Liver (tissue), 8 donors: ENCODE measurements at regions not wholly inside any gene's neighbourhood (a gene's known extent, or its start where the extent isn't known, plus 50 kb on each side); places are given as distances from the start of the nearest gene placed in this dataset.

Experiments
- DNase-seq: peaks from one replicate; pipeline ENCODE4 v3.0.0-alpha.2; 2017; ENCODE audit warnings: low spot score
- H3K27ac ChIP-seq, 2 donors: one replicate each; pipeline ENCODE4 v1.7.0; 2013; ENCODE audit warnings: inconsistent platforms in 2 of 2, low read length in 2 of 2, control low read depth in 1 of 2, low read depth in 1 of 2, mild to moderate bottlenecking in 1 of 2
- H3K27me3 ChIP-seq, 4 donors: one replicate each; pipeline versions ENCODE4 v1.6.1 to v1.7.0; 2013; ENCODE audit warnings: low read length in 3 of 4, inconsistent platforms in 1 of 4, mild to moderate bottlenecking in 1 of 4, moderate library complexity in 1 of 4; ENCODE audit not compliant: control insufficient read depth in 4 of 4, insufficient read depth in 4 of 4
- H3K36me3 ChIP-seq, 4 donors: one replicate each; pipeline versions ENCODE4 v1.6.1 to v1.7.0; 2013; ENCODE audit warnings: low read length in 3 of 4, mild to moderate bottlenecking in 3 of 4, low read depth in 1 of 4, moderate library complexity in 1 of 4; ENCODE audit not compliant: control insufficient read depth in 4 of 4, insufficient read depth in 3 of 4
- H3K4me1 ChIP-seq, 4 donors: one replicate each; pipeline versions ENCODE4 v1.6.1 to v1.7.0; 2013; ENCODE audit warnings: low read length in 3 of 4, mild to moderate bottlenecking in 3 of 4, moderate library complexity in 1 of 4; ENCODE audit not compliant: control insufficient read depth in 4 of 4, insufficient read depth in 4 of 4
- H3K4me3 ChIP-seq, 3 donors: one replicate each; pipeline versions ENCODE4 v1.6.1 to v1.7.0; 2013; ENCODE audit warnings: low read length in 3 of 3, control low read depth in 1 of 3, low read depth in 1 of 3, mild to moderate bottlenecking in 1 of 3
- H3K9ac ChIP-seq, 2 donors: one replicate each; pipeline ENCODE4 v1.7.0; 2013; ENCODE audit warnings: low read length in 2 of 2, mild to moderate bottlenecking in 2 of 2, moderate library complexity in 2 of 2, control low read depth in 1 of 2, low read depth in 1 of 2
- H3K9me3 ChIP-seq, 4 donors: one replicate each; pipeline versions ENCODE4 v1.6.1 to v1.7.0; 2013; ENCODE audit warnings: low read length in 3 of 4; ENCODE audit not compliant: control insufficient read depth in 4 of 4
- EGR1 ChIP-seq, 2 donors: IDR thresholded peaks; 2 replicates each; pipeline ENCODE4 v1.6.1; 2016 to 2018; ENCODE audit warnings: antibody characterized with exemption in 2 of 2, low read depth in 2 of 2
- FOXA1 ChIP-seq: IDR thresholded peaks from 2 replicates; pipeline ENCODE4 v1.6.1; 2016; ENCODE audit warnings: antibody characterized with exemption
- GABPA ChIP-seq, 2 donors: IDR thresholded peaks in 1 of 2; conservative IDR thresholded peaks in 1 of 2; 2 replicates each; pipeline ENCODE4 v1.6.1; 2016; ENCODE audit warnings: antibody characterized with exemption in 2 of 2, mild to moderate bottlenecking in 1 of 2, moderate library complexity in 1 of 2
- HNF4A ChIP-seq, 2 donors: conservative IDR thresholded peaks; 2 replicates each; pipeline ENCODE4 v1.6.1; 2016; ENCODE audit warnings: antibody characterized with exemption in 2 of 2, mild to moderate bottlenecking in 2 of 2
- HNF4G ChIP-seq: IDR thresholded peaks from 2 replicates; pipeline ENCODE4 v1.6.1; 2016; ENCODE audit warnings: antibody characterized with exemption
- NR2F2 ChIP-seq: IDR thresholded peaks from 2 replicates; pipeline ENCODE4 v1.6.1; 2016; ENCODE audit warnings: antibody characterized with exemption
- RAD21 ChIP-seq, 2 donors: IDR thresholded peaks; 2 replicates each; pipeline ENCODE4 v1.6.1; 2016; ENCODE audit warnings: antibody characterized with exemption in 2 of 2, mild to moderate bottlenecking in 2 of 2
- RXRA ChIP-seq, 2 donors: IDR thresholded peaks; 2 replicates each; pipeline ENCODE4 v1.6.1; 2017 to 2018; ENCODE audit warnings: antibody characterized with exemption in 2 of 2, mild to moderate bottlenecking in 1 of 2
- SP1 ChIP-seq: IDR thresholded peaks from 2 replicates; pipeline ENCODE4 v1.6.1; 2018; ENCODE audit warnings: antibody characterized with exemption, mild to moderate bottlenecking
- TAF1 ChIP-seq: conservative IDR thresholded peaks from 2 replicates; pipeline ENCODE4 v1.6.1; 2016; ENCODE audit warnings: antibody characterized with exemption, mild to moderate bottlenecking
- YY1 ChIP-seq: IDR thresholded peaks from 2 replicates; pipeline ENCODE4 v1.6.1; 2016; ENCODE audit warnings: antibody characterized with exemption, mild to moderate bottlenecking
- WGBS: extraction: QIAGEN DNeasy Blood & Tissue Kit; methylation state at CpG from one replicate; pipeline ENCODE4 v1.1.7; 2013; 5-methylcytosine and 5-hydroxymethylcytosine counted together
- TF ChIP-seq, protein P1 (sequence below): fragments of 150-350 bp; IDR thresholded peaks from 2 replicates; pipeline ENCODE4 v1.5.1; 2017; ENCODE audit warnings: improper control_type of control experiment, low read depth, low read length; ENCODE audit not compliant: missing input control
- TF ChIP-seq, protein P2 (sequence below): IDR thresholded peaks from 2 replicates; pipeline ENCODE4 v1.6.1; 2016; ENCODE audit warnings: antibody characterized with exemption, mild to moderate bottlenecking
- TF ChIP-seq, protein P3 (sequence below): IDR thresholded peaks from 2 replicates; pipeline ENCODE4 v1.6.1; 2016; ENCODE audit warnings: antibody characterized with exemption
- donor health status: healthy.
- donor health status: healthy.
- donor health status: healthy.
- donor health status: healthy.
- donor health status: healthy.

DNA sequence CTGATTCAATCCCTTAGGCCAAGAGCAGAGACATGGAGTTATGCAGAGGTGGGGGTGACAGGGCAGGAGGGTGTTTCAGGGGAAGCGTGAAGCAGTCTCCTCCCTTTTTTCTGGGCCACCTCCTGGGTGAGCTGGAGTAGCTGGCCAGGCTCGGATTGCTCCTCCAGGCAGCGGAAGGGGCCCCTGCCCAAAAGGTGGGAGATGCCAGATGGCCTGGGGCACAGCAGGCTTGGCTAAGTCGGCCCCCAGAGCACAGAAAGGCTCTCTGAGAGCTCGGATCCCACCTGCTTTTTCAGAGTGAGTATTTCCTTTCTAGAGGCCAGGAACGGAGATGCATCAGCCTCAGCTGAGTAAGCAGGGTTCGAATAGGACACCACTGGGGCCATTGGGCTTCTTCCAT, 196.9 kb downstream of the ANKRD30B start:
- Histone ChIP-seq H3K27me3 (no peaks in the 10 kb centered on the region), H3K36me3 (no peaks in the 10 kb centered on the region), H3K27ac (no peak overlapping the region), H3K4me1 (no peaks in the 10 kb centered on the region), H3K9me3 (no peaks in the 10 kb centered on the region), H3K4me3 (no peak overlapping the region), H3K9ac (no peak overlapping the region)
- 65% methylated on average over 7 of the region's 7 CpGs for WGBS
- no peak for DNase-seq
- TF ChIP-seq HNF4A (conservative IDR thresholded peaks at IDR 0.05): no peak
- TF ChIP-seq NR2F2: no peak
- TF ChIP-seq, protein P1, sequence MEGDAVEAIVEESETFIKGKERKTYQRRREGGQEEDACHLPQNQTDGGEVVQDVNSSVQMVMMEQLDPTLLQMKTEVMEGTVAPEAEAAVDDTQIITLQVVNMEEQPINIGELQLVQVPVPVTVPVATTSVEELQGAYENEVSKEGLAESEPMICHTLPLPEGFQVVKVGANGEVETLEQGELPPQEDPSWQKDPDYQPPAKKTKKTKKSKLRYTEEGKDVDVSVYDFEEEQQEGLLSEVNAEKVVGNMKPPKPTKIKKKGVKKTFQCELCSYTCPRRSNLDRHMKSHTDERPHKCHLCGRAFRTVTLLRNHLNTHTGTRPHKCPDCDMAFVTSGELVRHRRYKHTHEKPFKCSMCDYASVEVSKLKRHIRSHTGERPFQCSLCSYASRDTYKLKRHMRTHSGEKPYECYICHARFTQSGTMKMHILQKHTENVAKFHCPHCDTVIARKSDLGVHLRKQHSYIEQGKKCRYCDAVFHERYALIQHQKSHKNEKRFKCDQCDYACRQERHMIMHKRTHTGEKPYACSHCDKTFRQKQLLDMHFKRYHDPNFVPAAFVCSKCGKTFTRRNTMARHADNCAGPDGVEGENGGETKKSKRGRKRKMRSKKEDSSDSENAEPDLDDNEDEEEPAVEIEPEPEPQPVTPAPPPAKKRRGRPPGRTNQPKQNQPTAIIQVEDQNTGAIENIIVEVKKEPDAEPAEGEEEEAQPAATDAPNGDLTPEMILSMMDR: no peak
- no peak for TF ChIP-seq HNF4G
- no peak for TF ChIP-seq RAD21 (IDR thresholded peaks at IDR 0.05)

DNA sequence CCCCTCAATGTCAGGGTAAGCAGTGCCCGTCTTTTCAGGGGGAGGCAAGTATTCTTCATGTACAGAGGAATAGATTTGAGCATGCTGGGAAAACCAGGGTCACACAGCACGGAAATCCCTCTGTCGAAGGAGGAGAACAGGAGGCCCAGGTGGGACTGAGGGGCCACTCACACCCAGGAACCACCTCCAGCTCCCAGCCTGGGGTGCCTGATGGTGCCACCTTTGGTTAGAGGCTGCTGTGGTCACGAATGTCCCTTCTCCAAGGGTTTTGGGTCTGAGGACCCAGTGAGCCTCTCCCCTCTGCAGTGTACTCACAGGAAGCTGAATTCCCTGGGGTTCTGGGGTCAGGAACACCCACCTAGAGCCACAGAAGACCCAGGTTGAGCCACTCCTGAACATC, 197.3 kb downstream of the ANKRD30B start:
- no peak overlapping the region for H3K27ac ChIP-seq
- H3K36me3 ChIP-seq: no peaks in the 10 kb centered on the region
- H3K9ac ChIP-seq: no peak overlapping the region
- H3K4me3 ChIP-seq: no peak overlapping the region
- TF ChIP-seq, protein P1: no peak
- TF ChIP-seq GABPA (IDR thresholded peaks at IDR 0.05 in 1 of 2, conservative IDR thresholded peaks at IDR 0.05 in 1 of 2): no peak
- TF ChIP-seq, protein P2, sequence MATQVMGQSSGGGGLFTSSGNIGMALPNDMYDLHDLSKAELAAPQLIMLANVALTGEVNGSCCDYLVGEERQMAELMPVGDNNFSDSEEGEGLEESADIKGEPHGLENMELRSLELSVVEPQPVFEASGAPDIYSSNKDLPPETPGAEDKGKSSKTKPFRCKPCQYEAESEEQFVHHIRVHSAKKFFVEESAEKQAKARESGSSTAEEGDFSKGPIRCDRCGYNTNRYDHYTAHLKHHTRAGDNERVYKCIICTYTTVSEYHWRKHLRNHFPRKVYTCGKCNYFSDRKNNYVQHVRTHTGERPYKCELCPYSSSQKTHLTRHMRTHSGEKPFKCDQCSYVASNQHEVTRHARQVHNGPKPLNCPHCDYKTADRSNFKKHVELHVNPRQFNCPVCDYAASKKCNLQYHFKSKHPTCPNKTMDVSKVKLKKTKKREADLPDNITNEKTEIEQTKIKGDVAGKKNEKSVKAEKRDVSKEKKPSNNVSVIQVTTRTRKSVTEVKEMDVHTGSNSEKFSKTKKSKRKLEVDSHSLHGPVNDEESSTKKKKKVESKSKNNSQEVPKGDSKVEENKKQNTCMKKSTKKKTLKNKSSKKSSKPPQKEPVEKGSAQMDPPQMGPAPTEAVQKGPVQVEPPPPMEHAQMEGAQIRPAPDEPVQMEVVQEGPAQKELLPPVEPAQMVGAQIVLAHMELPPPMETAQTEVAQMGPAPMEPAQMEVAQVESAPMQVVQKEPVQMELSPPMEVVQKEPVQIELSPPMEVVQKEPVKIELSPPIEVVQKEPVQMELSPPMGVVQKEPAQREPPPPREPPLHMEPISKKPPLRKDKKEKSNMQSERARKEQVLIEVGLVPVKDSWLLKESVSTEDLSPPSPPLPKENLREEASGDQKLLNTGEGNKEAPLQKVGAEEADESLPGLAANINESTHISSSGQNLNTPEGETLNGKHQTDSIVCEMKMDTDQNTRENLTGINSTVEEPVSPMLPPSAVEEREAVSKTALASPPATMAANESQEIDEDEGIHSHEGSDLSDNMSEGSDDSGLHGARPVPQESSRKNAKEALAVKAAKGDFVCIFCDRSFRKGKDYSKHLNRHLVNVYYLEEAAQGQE: no peak
- 76% methylated on average over 4 of the region's 4 CpGs for WGBS
- no peaks in the 10 kb centered on the region for H3K9me3 ChIP-seq
- DNase-seq: no peak
- no peaks in the 10 kb centered on the region for H3K4me1 ChIP-seq
- H3K27me3 ChIP-seq: no peaks in the 10 kb centered on the region

DNA sequence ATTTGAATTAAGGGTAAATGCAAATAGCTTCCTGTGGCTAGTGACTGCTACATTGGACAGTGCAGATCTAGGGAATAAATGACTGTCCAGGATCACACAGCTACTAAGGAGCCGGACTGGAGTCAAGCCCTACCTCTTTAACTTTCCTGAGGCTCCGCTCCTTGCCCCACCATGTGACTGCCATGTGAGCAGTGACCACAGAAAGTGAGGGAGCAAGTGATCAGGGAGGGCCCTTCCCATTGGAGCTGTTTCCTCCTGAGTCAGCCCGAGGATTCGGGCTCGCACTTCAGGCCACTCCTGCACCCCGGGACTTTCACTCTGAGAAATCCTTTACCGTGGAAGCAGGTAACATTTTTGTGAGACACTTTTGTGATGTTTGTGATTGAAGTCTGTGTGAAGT, 198.0 kb downstream of the ANKRD30B start:
- H3K4me3 ChIP-seq: no peak overlapping the region
- 88% methylated on average over 7 of the region's 7 CpGs for whole genome bisulfite sequencing
- DNase-seq: no peak

More for the DNA sequence above, 198.0 kb downstream of the ANKRD30B start:
- H3K27ac ChIP-seq: no peak overlapping the region
- H3K4me1 ChIP-seq: no peaks in the 10 kb centered on the region
- no peak for TF ChIP-seq YY1
- TF ChIP-seq, protein P1: no peak
- TF ChIP-seq FOXA1: no peak
- TF ChIP-seq RXRA (IDR thresholded peaks at IDR 0.05): no peak
- no peak for TF ChIP-seq NR2F2
- TF ChIP-seq, protein P3, sequence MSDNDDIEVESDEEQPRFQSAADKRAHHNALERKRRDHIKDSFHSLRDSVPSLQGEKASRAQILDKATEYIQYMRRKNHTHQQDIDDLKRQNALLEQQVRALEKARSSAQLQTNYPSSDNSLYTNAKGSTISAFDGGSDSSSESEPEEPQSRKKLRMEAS: no peak
- no peak for TF ChIP-seq TAF1
- TF ChIP-seq HNF4G: no peak
- no peak for TF ChIP-seq HNF4A (conservative IDR thresholded peaks at IDR 0.05)
- TF ChIP-seq EGR1 (IDR thresholded peaks at IDR 0.05; ENCODE audit: low read depth in 2 of 2): no peak
- no peak for TF ChIP-seq SP1
- no peak overlapping the region for H3K9ac ChIP-seq
- H3K36me3 ChIP-seq: no peaks in the 10 kb centered on the region
- H3K27me3 ChIP-seq: no peaks in the 10 kb centered on the region
- no peaks in the 10 kb centered on the region for H3K9me3 ChIP-seq
